Nephron (organoid): ENCODE measurements at regions not wholly inside any gene's neighbourhood (a gene's known extent, or its start where the extent isn't known, plus 50 kb on each side); places are given as distances from the start of the nearest gene placed in this dataset.

Experiments used
- H3K27ac Mint-ChIP-seq, 3 experiments: 2 replicates each; pipeline ENCODE4 v1.8.0; 2020; ENCODE audit warnings: mixed read lengths in 3 of 3, mild to moderate bottlenecking in 2 of 3, moderate library complexity in 1 of 3
- H3K27me3 Mint-ChIP-seq: 2 replicates; pipeline ENCODE4 v1.8.0; 2021; ENCODE audit warnings: low read depth, mild to moderate bottlenecking, moderate library complexity, mixed read lengths
- H3K36me3 Mint-ChIP-seq: 2 replicates; pipeline ENCODE4 v1.8.0; 2020; ENCODE audit warnings: low read depth, mixed read lengths
- H3K4me1 Mint-ChIP-seq: 2 replicates; pipeline ENCODE4 v1.8.0; 2020; ENCODE audit warnings: mixed read lengths
- H3K4me3 Mint-ChIP-seq, 3 experiments: 2 replicates each; pipeline ENCODE4 v1.8.0; 2020; ENCODE audit warnings: mild to moderate bottlenecking in 3 of 3, mixed read lengths in 3 of 3, moderate library complexity in 2 of 3
- H3K9me3 Mint-ChIP-seq: 2 replicates; pipeline ENCODE4 v1.8.0; 2020; ENCODE audit warnings: mixed read lengths
- TF ChIP-seq, protein P1 (sequence below), 3 experiments: fragments of 200-600 bp; sonication (generic); IDR thresholded peaks; one replicate each; pipeline ENCODE4 v1.5.0; 2021; ENCODE audit warnings: antibody characterized with exemption in 3 of 3; ENCODE audit not compliant: unreplicated experiment in 3 of 3

DNA sequence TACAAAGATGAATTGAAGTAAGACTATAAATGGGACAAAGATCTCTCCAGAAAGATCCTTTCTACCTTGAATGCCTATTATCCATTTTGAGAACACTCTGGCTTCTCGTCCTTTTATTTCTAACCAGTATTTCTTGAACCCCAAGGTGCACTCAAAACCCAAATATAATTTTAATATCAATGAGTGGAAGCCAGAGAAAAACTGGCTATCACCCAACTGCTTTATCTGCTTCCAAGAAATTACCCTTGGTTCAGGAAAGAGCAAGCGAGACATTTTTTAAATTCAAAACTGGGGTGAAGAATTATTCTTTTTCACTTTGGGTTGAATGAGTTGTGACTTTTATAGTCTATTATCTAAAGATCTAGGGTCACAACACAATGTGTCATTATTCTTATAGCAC is 221.3 kb downstream of the PTH2R start:
- H3K27ac Mint-ChIP-seq = no peak overlapping the region
- H3K27me3 Mint-ChIP-seq = no peaks in the 10 kb centered on the region
- no peaks in the 10 kb centered on the region for H3K36me3 Mint-ChIP-seq
- H3K9me3 Mint-ChIP-seq = no peaks in the 10 kb centered on the region
- TF ChIP-seq, protein P1, sequence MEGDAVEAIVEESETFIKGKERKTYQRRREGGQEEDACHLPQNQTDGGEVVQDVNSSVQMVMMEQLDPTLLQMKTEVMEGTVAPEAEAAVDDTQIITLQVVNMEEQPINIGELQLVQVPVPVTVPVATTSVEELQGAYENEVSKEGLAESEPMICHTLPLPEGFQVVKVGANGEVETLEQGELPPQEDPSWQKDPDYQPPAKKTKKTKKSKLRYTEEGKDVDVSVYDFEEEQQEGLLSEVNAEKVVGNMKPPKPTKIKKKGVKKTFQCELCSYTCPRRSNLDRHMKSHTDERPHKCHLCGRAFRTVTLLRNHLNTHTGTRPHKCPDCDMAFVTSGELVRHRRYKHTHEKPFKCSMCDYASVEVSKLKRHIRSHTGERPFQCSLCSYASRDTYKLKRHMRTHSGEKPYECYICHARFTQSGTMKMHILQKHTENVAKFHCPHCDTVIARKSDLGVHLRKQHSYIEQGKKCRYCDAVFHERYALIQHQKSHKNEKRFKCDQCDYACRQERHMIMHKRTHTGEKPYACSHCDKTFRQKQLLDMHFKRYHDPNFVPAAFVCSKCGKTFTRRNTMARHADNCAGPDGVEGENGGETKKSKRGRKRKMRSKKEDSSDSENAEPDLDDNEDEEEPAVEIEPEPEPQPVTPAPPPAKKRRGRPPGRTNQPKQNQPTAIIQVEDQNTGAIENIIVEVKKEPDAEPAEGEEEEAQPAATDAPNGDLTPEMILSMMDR (IDR thresholded peaks at IDR 0.05; ENCODE audit: unreplicated experiment in 3 of 3) = no peak
- H3K4me3 Mint-ChIP-seq = no peak overlapping the region
- H3K4me1 Mint-ChIP-seq = peaks cover 14% of the 10 kb centered on the region

DNA sequence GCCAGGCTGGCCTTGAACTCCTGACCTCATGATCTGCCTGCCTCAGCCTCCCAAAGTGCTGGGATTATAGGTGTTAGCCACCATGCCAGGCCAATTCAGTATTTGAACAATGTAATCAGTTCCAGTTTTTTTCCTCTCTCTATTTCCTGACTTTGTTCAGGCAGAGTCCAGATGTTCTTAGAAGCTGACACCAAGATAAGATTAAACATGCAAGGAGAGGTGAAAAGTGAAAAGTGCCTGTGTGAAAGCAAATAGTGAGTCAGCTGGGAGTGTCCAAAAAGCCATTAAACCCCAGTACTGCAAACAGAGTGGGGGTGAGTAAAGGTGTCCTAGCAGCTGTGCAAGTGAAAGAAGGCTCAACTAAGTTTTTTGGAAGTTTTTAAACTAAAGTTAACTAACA is 231.5 kb downstream of the PTH2R start:
- TF ChIP-seq, protein P1 (IDR thresholded peaks at IDR 0.05; ENCODE audit: unreplicated experiment in 3 of 3) = no peak
- Mint-ChIP-seq H3K9me3 (peaks cover 6% of the 10 kb centered on the region), H3K36me3 (no peaks in the 10 kb centered on the region), H3K27ac (no peak overlapping the region), H3K27me3 (no peaks in the 10 kb centered on the region), H3K4me1 (no peaks in the 10 kb centered on the region), H3K4me3 (no peak overlapping the region)

DNA sequence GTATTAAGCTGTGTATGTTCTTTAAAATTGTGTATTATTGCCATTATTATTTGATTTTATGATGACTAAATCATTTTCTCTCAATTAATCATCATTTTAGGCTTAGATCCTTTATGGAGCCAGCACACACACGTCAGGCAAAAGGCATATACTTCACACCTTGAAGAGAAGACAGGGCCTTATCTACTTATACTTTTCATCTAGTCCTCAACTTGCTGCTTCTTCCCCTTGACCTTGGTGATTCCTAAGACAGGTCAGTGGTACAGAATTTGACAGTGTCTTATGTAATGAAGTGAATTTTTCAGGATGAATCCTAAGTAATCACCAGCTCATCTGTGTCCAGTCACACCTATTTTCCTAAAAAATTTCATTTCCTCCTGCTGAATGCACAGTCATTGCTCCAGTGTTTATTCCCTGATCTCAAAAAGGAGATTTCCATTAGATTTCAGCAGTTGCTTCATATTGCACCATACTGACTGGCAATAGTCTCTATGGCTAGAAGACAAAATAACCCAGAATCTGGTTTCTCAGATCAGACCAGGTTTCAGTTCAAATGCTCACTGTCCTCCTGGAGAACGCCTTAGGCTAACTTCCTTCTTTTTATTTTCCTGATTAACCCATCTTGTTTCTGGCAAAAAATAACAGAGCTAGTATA is 235.7 kb downstream of the PTH2R start:
- no peaks in the 10 kb centered on the region for H3K4me1 Mint-ChIP-seq
- H3K27me3 Mint-ChIP-seq = no peaks in the 10 kb centered on the region
- no peaks in the 10 kb centered on the region for H3K9me3 Mint-ChIP-seq

DNA sequence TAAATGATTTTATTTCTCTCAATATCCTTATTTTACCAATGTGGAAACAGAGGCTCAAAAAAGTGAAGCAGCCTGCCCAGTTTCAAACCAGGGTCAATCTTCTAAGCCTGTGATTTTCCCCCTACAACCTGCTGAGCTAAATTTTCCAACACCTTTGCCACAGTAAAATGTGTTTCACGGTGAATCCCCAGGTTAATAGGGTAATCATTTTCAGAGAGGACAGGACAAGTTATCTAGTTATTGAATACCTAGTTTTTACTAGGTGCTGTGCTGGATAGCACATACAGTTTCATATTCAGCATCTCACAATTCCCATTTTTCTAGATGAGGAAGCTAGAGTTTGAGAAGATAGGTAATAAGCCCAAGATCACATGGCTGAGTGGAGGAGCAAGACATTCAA is 236.6 kb downstream of the PTH2R start:
- TF ChIP-seq, protein P1 (IDR thresholded peaks at IDR 0.05; ENCODE audit: unreplicated experiment in 3 of 3) = no peak
- H3K4me1 Mint-ChIP-seq = peaks cover 4% of the 10 kb centered on the region
- H3K27me3 Mint-ChIP-seq = no peaks in the 10 kb centered on the region
- peaks cover 9% of the 10 kb centered on the region for H3K36me3 Mint-ChIP-seq
- H3K4me3 Mint-ChIP-seq = no peak overlapping the region
- H3K9me3 Mint-ChIP-seq = no peaks in the 10 kb centered on the region
- H3K27ac Mint-ChIP-seq = peak overlapping the region; percentile 20 to 87 (median 38)

More for the DNA sequence above, 235.7 kb downstream of the PTH2R start:
- TF ChIP-seq, protein P1 (IDR thresholded peaks at IDR 0.05; ENCODE audit: unreplicated experiment in 3 of 3) = no peak
- H3K4me3 Mint-ChIP-seq = no peak overlapping the region
- peak overlapping the region in 2 of 3 experiments; percentile 6 to 72 for H3K27ac Mint-ChIP-seq
- peaks cover 9% of the 10 kb centered on the region for H3K36me3 Mint-ChIP-seq

DNA sequence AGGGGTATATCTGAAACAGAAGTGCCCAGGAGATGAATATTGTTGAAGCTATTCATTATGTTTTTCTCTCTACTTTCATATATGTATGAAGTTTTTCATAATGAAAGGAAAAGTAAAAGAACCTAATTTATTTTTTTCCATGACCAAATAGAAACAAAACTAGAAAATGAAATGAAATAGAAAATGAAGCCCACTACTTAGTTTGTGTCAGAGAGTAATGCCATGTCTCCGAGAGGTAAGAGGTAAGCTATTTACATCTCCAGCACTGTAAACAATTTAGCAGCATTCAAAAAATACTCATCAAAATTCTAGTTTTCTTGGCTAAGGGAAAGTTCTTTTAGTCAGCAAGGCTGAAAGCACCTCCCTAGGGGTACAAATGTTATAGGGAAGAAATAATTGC is 238.6 kb downstream of the PTH2R start:
- H3K27me3 Mint-ChIP-seq = no peaks in the 10 kb centered on the region
- H3K4me1 Mint-ChIP-seq = peaks cover 8% of the 10 kb centered on the region
- no peak overlapping the region for H3K27ac Mint-ChIP-seq
- TF ChIP-seq, protein P1 (IDR thresholded peaks at IDR 0.05; ENCODE audit: unreplicated experiment in 3 of 3) = no peak
- no peaks in the 10 kb centered on the region for H3K9me3 Mint-ChIP-seq
- peaks cover 9% of the 10 kb centered on the region for H3K36me3 Mint-ChIP-seq
- no peak overlapping the region for H3K4me3 Mint-ChIP-seq

DNA sequence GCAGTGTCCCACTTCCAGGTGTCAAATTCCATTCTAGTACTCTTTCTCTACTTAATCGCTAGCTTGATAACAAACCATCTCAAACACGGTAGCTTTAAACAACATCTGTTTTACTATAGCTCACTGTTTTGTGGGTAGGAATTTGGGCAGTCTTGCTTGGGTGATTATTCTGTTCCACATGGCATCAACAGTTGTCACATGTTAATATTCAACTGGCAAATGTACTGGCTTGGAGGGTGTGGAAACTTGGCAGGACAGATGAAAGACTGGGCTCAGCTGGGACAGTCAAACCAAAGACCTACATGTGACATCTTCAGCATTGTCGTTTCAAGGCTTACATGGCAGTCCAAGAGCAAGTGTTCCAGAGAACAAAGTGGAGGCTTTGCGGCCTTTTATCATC is 241.8 kb downstream of the PTH2R start:
- TF ChIP-seq, protein P1 (IDR thresholded peaks at IDR 0.05; ENCODE audit: unreplicated experiment in 3 of 3) = no peak
- peaks cover 6% of the 10 kb centered on the region for H3K36me3 Mint-ChIP-seq
- H3K4me1 Mint-ChIP-seq = peaks cover 8% of the 10 kb centered on the region
- no peak overlapping the region for H3K4me3 Mint-ChIP-seq
- H3K27me3 Mint-ChIP-seq = no peaks in the 10 kb centered on the region
- H3K27ac Mint-ChIP-seq = peak overlapping the region; percentile 51 to 87 (median 73)
- no peaks in the 10 kb centered on the region for H3K9me3 Mint-ChIP-seq
